IPS-18a (cell line): ENCODE measurements at regions not wholly inside any gene's neighbourhood (a gene's known extent, or its start where the extent isn't known, plus 50 kb on each side); places are given as distances from the start of the nearest gene placed in this dataset.

Experiments used
- H3K27ac ChIP-seq: one replicate; pipeline ENCODE4 v1.5.1; 2013; ENCODE audit warnings: low read length
- H3K27me3 ChIP-seq: one replicate; pipeline ENCODE4 v1.6.1; 2013; ENCODE audit warnings: mild to moderate bottlenecking, low read length; ENCODE audit not compliant: control insufficient read depth, insufficient read depth
- H3K36me3 ChIP-seq: one replicate; pipeline ENCODE4 v1.6.1; 2013; ENCODE audit warnings: low read depth, low read length; ENCODE audit not compliant: control insufficient read depth
- H3K4me1 ChIP-seq: one replicate; pipeline ENCODE4 v1.6.1; 2013; ENCODE audit warnings: low read depth, low read length; ENCODE audit not compliant: control insufficient read depth
- H3K4me3 ChIP-seq: one replicate; pipeline ENCODE4 v1.5.1; 2013; ENCODE audit warnings: low read length
- H3K9ac ChIP-seq: one replicate; pipeline ENCODE4 v1.6.1; 2013; ENCODE audit warnings: mild to moderate bottlenecking, low read length, moderate library complexity
- H3K9me3 ChIP-seq: one replicate; pipeline ENCODE4 v1.6.1; 2013; ENCODE audit warnings: low read depth, low read length; ENCODE audit not compliant: control insufficient read depth

GRCh38 chr6:113734982-113735381, 122.2 kb upstream of the MARCKS start:
- Histone ChIP-seq H3K27me3 (no peaks in the 10 kb centered on the region), H3K9ac (no peak overlapping the region), H3K36me3 (no peaks in the 10 kb centered on the region), H3K4me3 (no peak overlapping the region), H3K27ac (no peak overlapping the region), H3K9me3 (no peaks in the 10 kb centered on the region), H3K4me1 (no peaks in the 10 kb centered on the region)

GRCh38 chr6:113735491-113735890, 121.7 kb upstream of the MARCKS start:
- H3K27ac ChIP-seq: no peak overlapping the region

GRCh38 chr6:113736978-113737377, 120.2 kb upstream of the MARCKS start:
- Histone ChIP-seq H3K4me3 (no peak overlapping the region), H3K36me3 (no peaks in the 10 kb centered on the region), H3K27me3 (no peaks in the 10 kb centered on the region), H3K9ac (no peak overlapping the region), H3K27ac (no peak overlapping the region), H3K4me1 (no peaks in the 10 kb centered on the region), H3K9me3 (no peaks in the 10 kb centered on the region)

More at GRCh38 chr6:113735491-113735890, 121.7 kb upstream of the MARCKS start:
- H3K4me1 ChIP-seq: no peaks in the 10 kb centered on the region
- H3K9ac ChIP-seq: no peak overlapping the region
- H3K36me3 ChIP-seq: no peaks in the 10 kb centered on the region
- no peaks in the 10 kb centered on the region for H3K27me3 ChIP-seq
- H3K4me3 ChIP-seq: no peak overlapping the region
- H3K9me3 ChIP-seq: no peaks in the 10 kb centered on the region

GRCh38 chr6:113739041-113739655, 118.0 kb upstream of the MARCKS start:
- H3K9ac ChIP-seq: no peak overlapping the region
- no peak overlapping the region for H3K4me3 ChIP-seq
- H3K9me3 ChIP-seq: no peaks in the 10 kb centered on the region
- H3K27me3 ChIP-seq: no peaks in the 10 kb centered on the region
- no peaks in the 10 kb centered on the region for H3K36me3 ChIP-seq
- H3K4me1 ChIP-seq: no peaks in the 10 kb centered on the region
- no peak overlapping the region for H3K27ac ChIP-seq

- no peaks in the 10 kb centered on the region for H3K9me3 ChIP-seq
- H3K4me3 ChIP-seq: no peak overlapping the region
- no peaks in the 10 kb centered on the region for H3K36me3 ChIP-seq
- H3K27me3 ChIP-seq: no peaks in the 10 kb centered on the region
- no peaks in the 10 kb centered on the region for H3K4me1 ChIP-seq
- no peak overlapping the region for H3K27ac ChIP-seq
- no peak overlapping the region for H3K9ac ChIP-seq
These were observed 115.5 kb upstream of the MARCKS start for GRCh38 chr6:113741651-113742050.

GRCh38 chr6:113742342-113742741, 114.8 kb upstream of the MARCKS start:
- no peak overlapping the region for H3K9ac ChIP-seq
- H3K4me1 ChIP-seq: no peaks in the 10 kb centered on the region
- no peaks in the 10 kb centered on the region for H3K36me3 ChIP-seq
- H3K27ac ChIP-seq: no peak overlapping the region
- H3K4me3 ChIP-seq: no peak overlapping the region
- H3K27me3 ChIP-seq: no peaks in the 10 kb centered on the region
- H3K9me3 ChIP-seq: no peaks in the 10 kb centered on the region

GRCh38 chr6:113744861-113745260, 112.3 kb upstream of the MARCKS start:
- Histone ChIP-seq H3K4me1 (no peaks in the 10 kb centered on the region), H3K4me3 (no peak overlapping the region), H3K9me3 (no peaks in the 10 kb centered on the region), H3K27me3 (no peaks in the 10 kb centered on the region), H3K9ac (no peak overlapping the region), H3K27ac (no peak overlapping the region), H3K36me3 (no peaks in the 10 kb centered on the region)

GRCh38 chr6:113750151-113750855, 106.8 kb upstream of the MARCKS start:
- H3K27me3 ChIP-seq: no peaks in the 10 kb centered on the region
- no peak overlapping the region for H3K4me3 ChIP-seq
- no peaks in the 10 kb centered on the region for H3K36me3 ChIP-seq
- H3K9ac ChIP-seq: no peak overlapping the region
- no peaks in the 10 kb centered on the region for H3K9me3 ChIP-seq
- H3K4me1 ChIP-seq: no peaks in the 10 kb centered on the region
- H3K27ac ChIP-seq: no peak overlapping the region

GRCh38 chr6:113754291-113754690, 102.9 kb upstream of the MARCKS start:
- H3K4me1 ChIP-seq: no peaks in the 10 kb centered on the region
- no peak overlapping the region for H3K4me3 ChIP-seq

GRCh38 chr6:113755449-113756289, 101.5 kb upstream of the MARCKS start:
- no peak overlapping the region for H3K27ac ChIP-seq
- H3K36me3 ChIP-seq: no peaks in the 10 kb centered on the region
- no peak overlapping the region for H3K4me3 ChIP-seq
- H3K9ac ChIP-seq: no peak overlapping the region
- H3K9me3 ChIP-seq: no peaks in the 10 kb centered on the region
- no peaks in the 10 kb centered on the region for H3K4me1 ChIP-seq
- no peaks in the 10 kb centered on the region for H3K27me3 ChIP-seq

More at GRCh38 chr6:113754291-113754690, 102.9 kb upstream of the MARCKS start:
- Histone ChIP-seq H3K36me3 (no peaks in the 10 kb centered on the region), H3K27me3 (no peaks in the 10 kb centered on the region), H3K9ac (no peak overlapping the region), H3K9me3 (no peaks in the 10 kb centered on the region), H3K27ac (no peak overlapping the region)

GRCh38 chr6:113756290-113756665, 100.9 kb upstream of the MARCKS start:
- H3K27me3 ChIP-seq: no peaks in the 10 kb centered on the region
- no peak overlapping the region for H3K4me3 ChIP-seq
- H3K9ac ChIP-seq: no peak overlapping the region
- no peaks in the 10 kb centered on the region for H3K4me1 ChIP-seq
- no peak overlapping the region for H3K27ac ChIP-seq
- no peaks in the 10 kb centered on the region for H3K36me3 ChIP-seq
- no peaks in the 10 kb centered on the region for H3K9me3 ChIP-seq
